Adipocyte (in vitro differentiated cells): ENCODE measurements at regions not wholly inside any gene's neighbourhood (a gene's known extent, or its start where the extent isn't known, plus 50 kb on each side); places are given as distances from the start of the nearest gene placed in this dataset.
"Not testable (repeated sequence)": the region's sequence is repeated elsewhere in the genome, so short reads cannot be mapped to it uniquely, and the experiment has no call there.

Experiments
- DNase-seq: peaks from one replicate; pipeline ENCODE4 v3.0.0-alpha.2; 2015; ENCODE audit warnings: low read depth
- H3K27me3 ChIP-seq: replicated peaks from 2 replicates; pipeline ENCODE4 v1.7.0; 2013; ENCODE audit warnings: mild to moderate bottlenecking, low read length, moderate library complexity; ENCODE audit not compliant: control insufficient read depth, insufficient read depth
- H3K36me3 ChIP-seq: 2 replicates; pipeline ENCODE4 v1.7.0; 2013; ENCODE audit warnings: low read length, mild to moderate bottlenecking, moderate library complexity; ENCODE audit not compliant: control insufficient read depth, insufficient read depth, severe bottlenecking
- H3K4me1 ChIP-seq: 2 replicates; pipeline ENCODE4 v1.7.0; 2013; ENCODE audit warnings: mild to moderate bottlenecking, low read length, moderate library complexity; ENCODE audit not compliant: control insufficient read depth, insufficient read depth
- H3K4me3 ChIP-seq: 2 replicates; pipeline ENCODE4 v1.7.0; 2013; ENCODE audit warnings: mild to moderate bottlenecking, low read length, moderate library complexity
- H3K9ac ChIP-seq: 2 replicates; pipeline ENCODE4 v1.7.0; 2013; ENCODE audit warnings: mild to moderate bottlenecking, low read length, moderate library complexity
- H3K9me3 ChIP-seq: 2 replicates; pipeline ENCODE4 v1.7.0; 2013; ENCODE audit warnings: mild to moderate bottlenecking, low read length, moderate library complexity; ENCODE audit not compliant: control insufficient read depth

GRCh38 chr1:164443836-164444235 lies 115.1 kb upstream of the PBX1 start:
- Histone ChIP-seq H3K9ac (no peak overlapping the region), H3K9me3 (no peaks in the 10 kb centered on the region), H3K27me3 (no peaks in the 10 kb centered on the region), H3K36me3 (no peaks in the 10 kb centered on the region), H3K4me3 (peak overlapping the region; percentile 35), H3K4me1 (peaks cover 44% of the 10 kb centered on the region)
- DNase-seq = peak; percentile 67

- Histone ChIP-seq H3K36me3 (no peaks in the 10 kb centered on the region), H3K9ac (no peak overlapping the region), H3K4me3 (no peak overlapping the region), H3K27me3 (no peaks in the 10 kb centered on the region), H3K4me1 (peaks cover 33% of the 10 kb centered on the region), H3K9me3 (no peaks in the 10 kb centered on the region)
- DNase-seq = no peak
Measured at GRCh38 chr1:164446020-164446419, 113.0 kb upstream of the PBX1 start.

GRCh38 chr1:164452549-164452948 lies 106.4 kb upstream of the PBX1 start:
- Histone ChIP-seq H3K4me3 (no peak overlapping the region), H3K9ac (no peak overlapping the region), H3K36me3 (no peaks in the 10 kb centered on the region), H3K27me3 (no peaks in the 10 kb centered on the region), H3K4me1 (no peaks in the 10 kb centered on the region), H3K9me3 (peaks cover 6% of the 10 kb centered on the region)
- DNase-seq = no peak

GRCh38 chr1:164456272-164456671 lies 102.7 kb upstream of the PBX1 start:
- H3K36me3 ChIP-seq = no peaks in the 10 kb centered on the region
- DNase-seq = no peak
- H3K4me1 ChIP-seq = no peaks in the 10 kb centered on the region
- H3K4me3 ChIP-seq = no peak overlapping the region
- peaks cover 6% of the 10 kb centered on the region for H3K9me3 ChIP-seq
- no peaks in the 10 kb centered on the region for H3K27me3 ChIP-seq
- no peak overlapping the region for H3K9ac ChIP-seq

- not testable (repeated sequence) for H3K9ac ChIP-seq, H3K4me1 ChIP-seq, H3K36me3 ChIP-seq, H3K27me3 ChIP-seq, H3K4me3 ChIP-seq, H3K9me3 ChIP-seq, DNase-seq
Measured at GRCh38 chr1:164459176-164459575, 99.8 kb upstream of the PBX1 start.

GRCh38 chr1:164466001-164466421 lies 93.0 kb upstream of the PBX1 start:
- no peak overlapping the region for H3K9ac ChIP-seq
- H3K4me1 ChIP-seq = peaks cover 5% of the 10 kb centered on the region
- no peaks in the 10 kb centered on the region for H3K27me3 ChIP-seq
- no peak overlapping the region for H3K4me3 ChIP-seq
- H3K36me3 ChIP-seq = no peaks in the 10 kb centered on the region
- no peak for DNase-seq
- no peaks in the 10 kb centered on the region for H3K9me3 ChIP-seq

DNA sequence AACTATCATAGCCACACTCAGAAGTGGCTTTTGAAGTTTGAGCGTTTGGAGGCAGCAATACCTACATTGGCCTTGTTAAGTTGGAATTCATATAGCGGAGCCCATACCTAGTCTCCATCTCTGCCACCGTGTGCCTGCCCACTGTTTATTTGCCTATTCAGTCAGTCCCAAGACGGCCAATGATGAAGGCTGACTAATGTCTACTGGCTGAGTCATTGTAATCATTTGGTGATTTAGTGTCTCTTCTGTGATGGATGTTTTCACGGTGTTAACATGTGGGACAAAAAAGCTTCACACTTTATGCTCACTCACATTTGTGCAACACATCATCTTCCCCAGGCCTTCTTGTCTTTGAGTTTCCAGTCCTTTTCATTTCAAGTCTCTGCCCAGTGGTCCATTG lies 92.6 kb upstream of the PBX1 start:
- H3K9me3 ChIP-seq = no peaks in the 10 kb centered on the region
- DNase-seq = no peak

GRCh38 chr1:164470996-164471395 lies 88.0 kb upstream of the PBX1 start:
- H3K4me3 ChIP-seq = no peak overlapping the region
- no peaks in the 10 kb centered on the region for H3K27me3 ChIP-seq
- H3K36me3 ChIP-seq = no peaks in the 10 kb centered on the region
- DNase-seq = no peak
- no peaks in the 10 kb centered on the region for H3K9me3 ChIP-seq
- no peak overlapping the region for H3K9ac ChIP-seq
- H3K4me1 ChIP-seq = peaks cover 5% of the 10 kb centered on the region

More for the DNA sequence above, 92.6 kb upstream of the PBX1 start:
- Histone ChIP-seq H3K36me3 (no peaks in the 10 kb centered on the region), H3K27me3 (no peaks in the 10 kb centered on the region), H3K4me3 (no peak overlapping the region), H3K4me1 (peaks cover 5% of the 10 kb centered on the region), H3K9ac (no peak overlapping the region)

GRCh38 chr1:164472841-164473240 lies 86.1 kb upstream of the PBX1 start:
- Histone ChIP-seq H3K9ac (no peak overlapping the region), H3K9me3 (no peaks in the 10 kb centered on the region), H3K4me3 (no peak overlapping the region), H3K27me3 (no peaks in the 10 kb centered on the region), H3K36me3 (no peaks in the 10 kb centered on the region), H3K4me1 (peaks cover 5% of the 10 kb centered on the region)
- DNase-seq = no peak

DNA sequence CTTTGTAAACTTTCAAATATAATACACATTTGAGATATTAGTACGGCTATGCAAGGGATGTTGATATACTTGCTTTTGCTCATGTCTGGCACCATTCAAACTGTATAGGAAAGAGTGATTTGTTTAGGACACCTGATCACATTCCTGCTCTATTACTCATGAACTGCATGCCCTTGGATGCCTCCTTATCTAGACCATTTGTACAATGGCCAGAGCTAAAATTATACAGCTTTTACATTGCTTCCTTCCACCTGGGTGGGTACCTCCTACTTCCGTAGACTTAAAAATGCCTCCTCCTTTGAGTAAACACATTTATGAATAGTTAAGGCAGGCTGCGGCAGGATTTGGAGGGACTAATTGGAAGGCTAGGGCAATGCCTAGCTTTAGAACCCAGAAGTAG lies 85.4 kb upstream of the PBX1 start:
- DNase-seq = no peak
- Histone ChIP-seq H3K9me3 (no peaks in the 10 kb centered on the region), H3K9ac (no peak overlapping the region), H3K4me3 (no peak overlapping the region), H3K4me1 (peaks cover 5% of the 10 kb centered on the region), H3K27me3 (no peaks in the 10 kb centered on the region), H3K36me3 (no peaks in the 10 kb centered on the region)

DNA sequence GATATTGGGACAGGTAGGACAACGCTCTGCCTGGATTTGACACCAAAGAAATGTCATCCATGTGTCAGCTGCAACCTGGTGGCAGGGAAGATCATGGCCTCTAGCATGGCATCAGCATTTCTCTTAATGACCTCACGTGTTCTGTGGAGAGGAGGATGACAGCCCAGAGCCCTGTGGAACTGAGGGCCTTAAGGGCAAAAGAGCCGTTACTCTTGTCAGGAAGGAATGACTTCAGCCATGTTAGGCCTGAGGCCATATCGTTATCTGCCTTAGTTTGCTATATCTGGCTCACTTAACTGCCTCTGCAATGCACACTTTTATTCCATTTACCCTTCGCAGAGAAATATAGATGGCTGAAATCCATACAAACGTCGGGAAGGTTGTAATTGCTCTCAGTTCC lies 83.2 kb upstream of the PBX1 start:
- no peak for DNase-seq
- no peaks in the 10 kb centered on the region for H3K9me3 ChIP-seq

DNA sequence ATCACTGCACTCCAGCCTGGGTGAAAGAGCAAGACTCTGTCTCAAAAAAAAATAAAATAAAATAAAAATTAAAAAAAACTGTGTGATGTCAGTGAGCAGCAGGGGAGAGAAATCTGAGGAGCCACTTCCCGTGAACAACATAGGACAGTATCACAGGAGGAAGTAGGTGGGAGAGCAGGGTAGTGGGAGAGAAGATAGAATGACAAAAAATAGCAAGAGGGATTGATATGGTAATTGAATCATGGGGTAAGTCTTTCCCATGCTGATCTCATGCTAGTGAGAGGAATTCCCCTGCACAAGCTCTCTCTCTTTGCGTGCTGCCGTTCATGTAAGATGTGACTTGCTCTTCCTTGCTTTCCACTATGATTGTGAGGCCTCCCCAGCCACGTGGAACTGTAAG lies 81.6 kb upstream of the PBX1 start:
- Histone ChIP-seq H3K4me3 (no peak overlapping the region), H3K27me3 (no peaks in the 10 kb centered on the region), H3K4me1 (no peaks in the 10 kb centered on the region), H3K36me3 (no peaks in the 10 kb centered on the region), H3K9me3 (no peaks in the 10 kb centered on the region), H3K9ac (no peak overlapping the region)
- DNase-seq = no peak

More for the DNA sequence above, 83.2 kb upstream of the PBX1 start:
- Histone ChIP-seq H3K27me3 (no peaks in the 10 kb centered on the region), H3K4me1 (no peaks in the 10 kb centered on the region), H3K36me3 (no peaks in the 10 kb centered on the region), H3K9ac (no peak overlapping the region), H3K4me3 (no peak overlapping the region)
